Panc1 (cell line): ENCODE measurements at regions not wholly inside any gene's neighbourhood (a gene's known extent, or its start where the extent isn't known, plus 50 kb on each side); places are given as distances from the start of the nearest gene placed in this dataset.

Experiments used
- SIN3A ChIP-seq: IDR thresholded peaks from 2 replicates; pipeline ENCODE4 v1.6.1; 2012; ENCODE audit warnings: low read depth, mild to moderate bottlenecking, low read length, moderate library complexity, borderline replicate concordance; ENCODE audit not compliant: insufficient read depth
- TCF7L2 ChIP-seq: IDR thresholded peaks from 2 replicates; pipeline ENCODE4 v1.6.1; 2011; ENCODE audit warnings: mild to moderate bottlenecking, low read depth, low read length, inconsistent platforms
- TF ChIP-seq, protein P1 (sequence below): fragments of 450-650 bp; IDR thresholded peaks from 2 replicates; pipeline ENCODE4 v1.5.1; 2017; ENCODE audit warnings: mild to moderate bottlenecking
- TF ChIP-seq, protein P2 (sequence below), 2 experiments: IDR thresholded peaks; 2 replicates each; pipeline ENCODE4 v1.6.1; 2011 to 2012; ENCODE audit warnings: low read depth in 2 of 2, control low read depth in 1 of 2, low read length in 1 of 2, mild to moderate bottlenecking in 1 of 2, moderate library complexity in 1 of 2; ENCODE audit not compliant: insufficient read depth in 1 of 2

DNA sequence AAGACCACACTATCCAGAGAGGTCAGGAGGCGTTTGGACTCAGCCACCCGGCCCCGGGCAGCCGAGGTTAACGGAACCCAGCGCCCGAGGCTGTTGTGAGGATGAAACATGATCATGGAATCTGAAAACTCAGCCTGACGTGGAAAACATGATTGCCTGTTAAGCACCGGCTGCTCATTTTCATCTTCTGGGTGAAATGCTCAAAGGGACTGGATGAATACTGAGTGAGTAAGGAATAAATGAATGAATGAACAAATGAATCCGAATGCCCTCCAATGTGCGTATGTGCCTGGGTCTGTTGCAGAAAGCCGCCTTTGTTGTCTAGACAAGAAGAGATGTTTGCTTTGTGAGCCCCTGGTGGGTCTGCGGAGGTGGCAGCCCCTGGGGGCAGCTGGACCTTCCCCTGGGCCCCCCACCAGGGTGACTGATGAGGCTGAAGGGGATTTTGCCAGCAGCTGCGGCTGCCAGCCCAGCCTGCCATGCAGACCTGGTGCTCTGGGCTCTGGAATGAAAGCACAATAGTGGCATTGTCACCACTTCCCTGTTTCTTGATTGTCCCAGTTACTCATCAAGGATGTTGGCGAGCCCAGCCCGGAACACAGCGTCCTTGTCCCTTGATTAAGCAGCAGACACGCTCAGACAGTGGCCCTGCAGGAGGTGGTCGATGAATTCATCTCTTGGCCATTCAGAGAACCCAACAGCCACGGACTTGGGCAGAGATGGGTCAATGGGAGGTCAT lies 211.1 kb downstream of the ANKRD60 start:
- TF ChIP-seq, protein P1, sequence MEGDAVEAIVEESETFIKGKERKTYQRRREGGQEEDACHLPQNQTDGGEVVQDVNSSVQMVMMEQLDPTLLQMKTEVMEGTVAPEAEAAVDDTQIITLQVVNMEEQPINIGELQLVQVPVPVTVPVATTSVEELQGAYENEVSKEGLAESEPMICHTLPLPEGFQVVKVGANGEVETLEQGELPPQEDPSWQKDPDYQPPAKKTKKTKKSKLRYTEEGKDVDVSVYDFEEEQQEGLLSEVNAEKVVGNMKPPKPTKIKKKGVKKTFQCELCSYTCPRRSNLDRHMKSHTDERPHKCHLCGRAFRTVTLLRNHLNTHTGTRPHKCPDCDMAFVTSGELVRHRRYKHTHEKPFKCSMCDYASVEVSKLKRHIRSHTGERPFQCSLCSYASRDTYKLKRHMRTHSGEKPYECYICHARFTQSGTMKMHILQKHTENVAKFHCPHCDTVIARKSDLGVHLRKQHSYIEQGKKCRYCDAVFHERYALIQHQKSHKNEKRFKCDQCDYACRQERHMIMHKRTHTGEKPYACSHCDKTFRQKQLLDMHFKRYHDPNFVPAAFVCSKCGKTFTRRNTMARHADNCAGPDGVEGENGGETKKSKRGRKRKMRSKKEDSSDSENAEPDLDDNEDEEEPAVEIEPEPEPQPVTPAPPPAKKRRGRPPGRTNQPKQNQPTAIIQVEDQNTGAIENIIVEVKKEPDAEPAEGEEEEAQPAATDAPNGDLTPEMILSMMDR = no peak
- no peak for TF ChIP-seq SIN3A
- peak; percentile 80; the same call in 1 of the 2 replicates for TF ChIP-seq TCF7L2
- TF ChIP-seq, protein P2, sequence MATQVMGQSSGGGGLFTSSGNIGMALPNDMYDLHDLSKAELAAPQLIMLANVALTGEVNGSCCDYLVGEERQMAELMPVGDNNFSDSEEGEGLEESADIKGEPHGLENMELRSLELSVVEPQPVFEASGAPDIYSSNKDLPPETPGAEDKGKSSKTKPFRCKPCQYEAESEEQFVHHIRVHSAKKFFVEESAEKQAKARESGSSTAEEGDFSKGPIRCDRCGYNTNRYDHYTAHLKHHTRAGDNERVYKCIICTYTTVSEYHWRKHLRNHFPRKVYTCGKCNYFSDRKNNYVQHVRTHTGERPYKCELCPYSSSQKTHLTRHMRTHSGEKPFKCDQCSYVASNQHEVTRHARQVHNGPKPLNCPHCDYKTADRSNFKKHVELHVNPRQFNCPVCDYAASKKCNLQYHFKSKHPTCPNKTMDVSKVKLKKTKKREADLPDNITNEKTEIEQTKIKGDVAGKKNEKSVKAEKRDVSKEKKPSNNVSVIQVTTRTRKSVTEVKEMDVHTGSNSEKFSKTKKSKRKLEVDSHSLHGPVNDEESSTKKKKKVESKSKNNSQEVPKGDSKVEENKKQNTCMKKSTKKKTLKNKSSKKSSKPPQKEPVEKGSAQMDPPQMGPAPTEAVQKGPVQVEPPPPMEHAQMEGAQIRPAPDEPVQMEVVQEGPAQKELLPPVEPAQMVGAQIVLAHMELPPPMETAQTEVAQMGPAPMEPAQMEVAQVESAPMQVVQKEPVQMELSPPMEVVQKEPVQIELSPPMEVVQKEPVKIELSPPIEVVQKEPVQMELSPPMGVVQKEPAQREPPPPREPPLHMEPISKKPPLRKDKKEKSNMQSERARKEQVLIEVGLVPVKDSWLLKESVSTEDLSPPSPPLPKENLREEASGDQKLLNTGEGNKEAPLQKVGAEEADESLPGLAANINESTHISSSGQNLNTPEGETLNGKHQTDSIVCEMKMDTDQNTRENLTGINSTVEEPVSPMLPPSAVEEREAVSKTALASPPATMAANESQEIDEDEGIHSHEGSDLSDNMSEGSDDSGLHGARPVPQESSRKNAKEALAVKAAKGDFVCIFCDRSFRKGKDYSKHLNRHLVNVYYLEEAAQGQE (IDR thresholded peaks at IDR 0.05; ENCODE audit: insufficient read depth in 1 of 2, low read depth in 2 of 2, low read length in 1 of 2) = no peak
